ENCODE measurements at regions not wholly inside any gene's neighbourhood (a gene's known extent, or its start where the extent isn't known, plus 50 kb on each side); places are given as distances from the start of the nearest gene placed in this dataset.

DNA sequence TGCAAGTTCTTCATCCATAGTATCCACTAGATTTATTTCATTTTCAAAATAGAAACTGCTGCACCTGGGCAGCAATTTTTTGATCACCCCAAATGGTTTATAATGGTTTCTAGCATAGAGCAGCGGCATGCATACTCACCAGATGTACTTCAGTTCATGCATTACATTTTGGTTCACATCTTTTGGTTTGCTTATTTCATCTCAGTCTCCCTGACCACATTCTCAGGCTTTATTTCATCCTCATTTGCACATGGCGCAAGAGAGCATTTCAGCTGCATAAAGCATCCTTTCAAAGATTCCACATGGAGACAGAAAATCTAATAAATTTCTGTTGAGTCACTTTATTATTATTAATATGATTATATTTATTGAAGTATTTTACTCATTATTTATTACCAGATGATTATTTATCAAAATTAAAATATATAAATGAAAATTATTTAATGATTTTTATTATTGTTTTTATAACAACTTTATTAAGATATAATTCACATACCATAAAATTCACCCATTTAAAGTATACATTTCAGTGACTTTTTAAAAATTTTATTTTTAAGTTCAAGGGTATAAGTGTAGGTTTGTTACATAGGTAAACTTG lies 284.6 kb downstream of the TXNL1 start:
- Histone ChIP-seq H3K27ac (no peak overlapping the region), H3K9me3 (no peaks in the 10 kb centered on the region), H3K4me3 (no peak overlapping the region), H3K4me1 (no peaks in the 10 kb centered on the region), H3K36me3 (no peaks in the 10 kb centered on the region), H3K27me3 (no peaks in the 10 kb centered on the region)
- 98 to 100% methylated on average over 1 to 2 of the region's 2 CpGs for WGBS, 2 donors (ENCODE audit: low coverage in 1 of 2)
- TF ChIP-seq POLR2AphosphoS5 (IDR thresholded peaks at IDR 0.05) (no peak), POLR2A (IDR thresholded peaks at IDR 0.05) (no peak), EP300 (IDR thresholded peaks at IDR 0.05) (no peak)
- TF ChIP-seq, protein P1, sequence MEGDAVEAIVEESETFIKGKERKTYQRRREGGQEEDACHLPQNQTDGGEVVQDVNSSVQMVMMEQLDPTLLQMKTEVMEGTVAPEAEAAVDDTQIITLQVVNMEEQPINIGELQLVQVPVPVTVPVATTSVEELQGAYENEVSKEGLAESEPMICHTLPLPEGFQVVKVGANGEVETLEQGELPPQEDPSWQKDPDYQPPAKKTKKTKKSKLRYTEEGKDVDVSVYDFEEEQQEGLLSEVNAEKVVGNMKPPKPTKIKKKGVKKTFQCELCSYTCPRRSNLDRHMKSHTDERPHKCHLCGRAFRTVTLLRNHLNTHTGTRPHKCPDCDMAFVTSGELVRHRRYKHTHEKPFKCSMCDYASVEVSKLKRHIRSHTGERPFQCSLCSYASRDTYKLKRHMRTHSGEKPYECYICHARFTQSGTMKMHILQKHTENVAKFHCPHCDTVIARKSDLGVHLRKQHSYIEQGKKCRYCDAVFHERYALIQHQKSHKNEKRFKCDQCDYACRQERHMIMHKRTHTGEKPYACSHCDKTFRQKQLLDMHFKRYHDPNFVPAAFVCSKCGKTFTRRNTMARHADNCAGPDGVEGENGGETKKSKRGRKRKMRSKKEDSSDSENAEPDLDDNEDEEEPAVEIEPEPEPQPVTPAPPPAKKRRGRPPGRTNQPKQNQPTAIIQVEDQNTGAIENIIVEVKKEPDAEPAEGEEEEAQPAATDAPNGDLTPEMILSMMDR (IDR thresholded peaks at IDR 0.05): no peak
- no peak for ATAC-seq

DNA sequence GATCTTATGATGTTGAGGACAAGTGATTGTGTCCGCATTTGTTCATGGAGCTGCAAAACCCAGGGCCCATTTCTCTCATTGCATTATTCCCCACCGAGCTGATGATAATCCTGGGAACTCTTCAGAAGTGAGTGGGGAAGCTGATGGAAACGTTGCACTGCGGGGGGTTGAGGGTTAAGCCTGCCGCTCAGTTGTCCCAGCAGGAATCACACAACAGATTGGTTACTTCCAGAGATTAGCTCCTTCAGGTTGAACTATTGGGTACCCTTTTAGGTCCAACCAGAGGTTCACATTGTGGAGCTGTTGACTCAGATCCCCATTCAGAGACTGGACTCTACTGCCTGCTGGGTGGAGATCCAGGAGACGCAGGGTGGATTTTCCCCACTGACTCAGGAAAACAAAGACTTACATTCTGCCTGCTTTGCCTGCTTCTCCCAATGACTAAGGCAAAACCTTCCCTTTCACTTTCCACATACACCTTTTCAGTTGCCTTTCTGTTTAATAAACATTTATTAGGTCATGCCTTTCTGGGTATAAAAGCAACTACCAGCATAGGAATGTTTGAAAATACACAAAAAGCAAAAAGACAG lies 286.4 kb downstream of the TXNL1 start:
- TF ChIP-seq, protein P1 (IDR thresholded peaks at IDR 0.05): no peak
- TF ChIP-seq EP300 (IDR thresholded peaks at IDR 0.05) (no peak), POLR2A (IDR thresholded peaks at IDR 0.05) (no peak), POLR2AphosphoS5 (IDR thresholded peaks at IDR 0.05) (no peak)
- no peaks in the 10 kb centered on the region for H3K9me3 ChIP-seq
- ATAC-seq: no peak
- no peaks in the 10 kb centered on the region for H3K36me3 ChIP-seq
- H3K4me3 ChIP-seq: no peak overlapping the region
- H3K27me3 ChIP-seq: no peaks in the 10 kb centered on the region
- 53 to 71% methylated on average over 5 to 6 of the region's 6 CpGs for WGBS, 2 donors (ENCODE audit: low coverage in 1 of 2)
- H3K27ac ChIP-seq: no peak overlapping the region
- no peaks in the 10 kb centered on the region for H3K4me1 ChIP-seq

DNA sequence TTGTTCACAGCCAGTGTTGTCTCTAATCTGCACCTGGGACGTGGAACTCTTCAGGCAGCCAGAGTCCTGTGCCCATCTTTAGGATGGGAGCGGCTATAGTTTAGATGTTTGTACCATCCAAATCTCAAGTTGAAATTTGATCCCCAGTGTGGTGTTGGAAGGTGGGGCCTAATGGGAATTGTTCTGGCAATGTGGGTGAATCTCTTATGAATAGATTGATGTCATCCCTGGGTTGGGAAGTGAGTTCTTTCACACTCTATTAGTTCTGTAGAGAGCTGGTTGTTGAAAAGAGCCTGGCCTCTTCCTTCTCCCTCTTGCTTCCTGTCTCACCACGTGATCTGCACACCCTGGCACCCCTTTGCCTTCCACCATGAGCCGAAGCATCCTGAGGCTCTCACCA lies 300.9 kb downstream of the TXNL1 start:
- TF ChIP-seq POLR2AphosphoS5 (IDR thresholded peaks at IDR 0.05) (no peak), EP300 (IDR thresholded peaks at IDR 0.05) (no peak), POLR2A (IDR thresholded peaks at IDR 0.05) (no peak)
- TF ChIP-seq, protein P1 (IDR thresholded peaks at IDR 0.05): no peak
- ATAC-seq: no peak
- Histone ChIP-seq H3K27ac (no peak overlapping the region), H3K4me1 (no peaks in the 10 kb centered on the region), H3K36me3 (no peaks in the 10 kb centered on the region), H3K9me3 (no peaks in the 10 kb centered on the region), H3K4me3 (no peak overlapping the region), H3K27me3 (no peaks in the 10 kb centered on the region)
- 85 to 91% methylated on average over 4 of the region's 4 CpGs for WGBS, 2 donors (ENCODE audit: low coverage in 1 of 2)

DNA sequence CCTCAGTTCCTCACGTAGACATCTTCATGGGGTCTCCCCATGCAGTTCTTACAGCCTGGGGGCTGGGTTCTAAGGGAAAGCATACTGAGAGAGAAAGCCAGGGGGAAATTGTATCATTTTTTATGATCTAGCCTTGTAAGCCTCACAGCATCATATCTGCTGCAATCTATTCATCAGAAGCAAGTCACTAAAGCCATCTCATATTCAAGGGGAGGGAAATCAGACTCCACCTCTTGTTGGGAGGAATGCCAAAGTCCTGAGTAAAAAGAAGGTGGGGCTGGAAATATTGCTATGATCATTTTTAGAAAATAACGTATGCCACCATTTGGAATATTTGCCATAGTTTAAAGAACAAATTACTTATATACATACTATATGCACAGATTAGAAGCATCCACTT lies 304.6 kb downstream of the TXNL1 start:
- no peaks in the 10 kb centered on the region for H3K9me3 ChIP-seq
- no peak overlapping the region for H3K27ac ChIP-seq
- TF ChIP-seq EP300 (IDR thresholded peaks at IDR 0.05): no peak
- TF ChIP-seq, protein P1 (IDR thresholded peaks at IDR 0.05): no peak
- TF ChIP-seq POLR2AphosphoS5 (IDR thresholded peaks at IDR 0.05): no peak
- no peak for TF ChIP-seq POLR2A (IDR thresholded peaks at IDR 0.05)
- no peak for ATAC-seq
- H3K27me3 ChIP-seq: no peaks in the 10 kb centered on the region
- no peaks in the 10 kb centered on the region for H3K36me3 ChIP-seq
- no peak overlapping the region for H3K4me3 ChIP-seq
- WGBS, 2 donors (ENCODE audit: low coverage in 1 of 2): 67 to 75% methylated on average over 1 to 2 of the region's 2 CpGs
- H3K4me1 ChIP-seq: no peaks in the 10 kb centered on the region

DNA sequence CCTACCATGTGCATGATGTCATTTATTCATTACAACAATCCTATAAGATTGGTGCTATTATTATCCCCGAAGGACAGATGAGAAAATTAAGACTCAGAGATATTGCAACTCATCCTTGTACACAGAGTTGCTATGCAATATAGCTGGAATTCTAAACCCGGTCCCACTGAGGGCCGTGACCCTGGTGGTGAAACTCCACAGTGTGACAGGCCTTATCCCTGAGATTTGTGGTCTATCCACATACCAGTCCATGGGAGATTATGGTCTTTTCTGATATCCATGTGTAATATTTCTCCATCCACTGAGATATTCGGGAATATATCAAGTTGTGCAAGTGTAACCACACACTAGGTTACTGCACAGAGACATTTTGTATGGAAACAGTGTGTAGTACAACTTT lies 305.2 kb downstream of the TXNL1 start:
- Histone ChIP-seq H3K9me3 (no peaks in the 10 kb centered on the region), H3K27me3 (no peaks in the 10 kb centered on the region), H3K4me3 (no peak overlapping the region), H3K27ac (no peak overlapping the region), H3K4me1 (no peaks in the 10 kb centered on the region), H3K36me3 (no peaks in the 10 kb centered on the region)
- TF ChIP-seq POLR2A (IDR thresholded peaks at IDR 0.05) (no peak), EP300 (IDR thresholded peaks at IDR 0.05) (no peak), POLR2AphosphoS5 (IDR thresholded peaks at IDR 0.05) (no peak)
- TF ChIP-seq, protein P1 (IDR thresholded peaks at IDR 0.05): no peak
- no peak for ATAC-seq
- WGBS, 2 donors (ENCODE audit: low coverage in 1 of 2): 86 to 92% methylated on average over 3 to 4 of the region's 4 CpGs

Data from gastroesophageal sphincter (tissue), 4 donors.